ENCODE measurements at regions not wholly inside any gene's neighbourhood (a gene's known extent, or its start where the extent isn't known, plus 50 kb on each side); places are given as distances from the start of the nearest gene placed in this dataset.

GRCh38 chr5:40384782-40385390 lies 294.8 kb upstream of the PTGER4 start:
- peak; percentile 91 for DNase-seq

DNA sequence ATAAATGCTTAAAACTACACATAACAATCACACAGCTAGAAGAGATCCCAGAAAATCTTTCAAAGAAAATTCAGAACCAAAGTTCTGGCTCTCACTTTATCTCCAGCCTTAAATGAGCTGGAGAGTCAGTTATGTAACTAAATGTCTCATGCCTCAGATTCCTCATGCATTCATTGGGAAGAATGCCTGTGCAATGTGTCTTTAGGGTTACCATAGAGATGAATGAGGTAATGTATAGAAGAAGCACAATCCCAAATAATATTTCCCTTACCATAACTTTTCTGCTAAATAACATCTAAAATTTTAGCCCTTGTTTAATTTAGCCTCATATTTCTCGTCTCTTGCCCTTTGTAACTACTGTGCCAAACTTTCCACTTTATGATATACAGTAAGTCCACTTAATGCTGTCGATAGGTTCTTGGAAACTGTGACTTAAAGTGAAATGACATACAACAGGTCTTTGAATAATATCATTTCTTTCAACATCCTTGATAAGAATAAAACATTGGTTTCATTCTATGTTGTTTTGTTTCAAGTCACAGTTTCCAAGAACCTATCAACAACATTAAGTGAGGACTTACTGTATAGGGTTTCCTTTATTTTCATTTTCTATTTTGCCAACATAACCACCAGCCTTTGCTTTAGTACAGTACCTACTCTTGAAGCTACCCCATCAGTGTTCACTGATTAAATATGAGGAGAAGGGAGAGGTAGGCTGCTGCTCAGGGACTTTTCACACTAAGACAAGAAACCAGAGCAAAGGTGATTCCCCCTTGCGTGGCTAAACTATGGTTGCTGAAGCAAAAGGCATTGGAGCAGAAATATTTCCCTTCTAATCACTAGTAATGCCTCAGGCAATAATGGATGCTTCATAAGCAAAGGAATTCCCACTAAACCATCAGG lies 295.7 kb upstream of the PTGER4 start:
- DNase-seq, result peak; percentile 69

DNA sequence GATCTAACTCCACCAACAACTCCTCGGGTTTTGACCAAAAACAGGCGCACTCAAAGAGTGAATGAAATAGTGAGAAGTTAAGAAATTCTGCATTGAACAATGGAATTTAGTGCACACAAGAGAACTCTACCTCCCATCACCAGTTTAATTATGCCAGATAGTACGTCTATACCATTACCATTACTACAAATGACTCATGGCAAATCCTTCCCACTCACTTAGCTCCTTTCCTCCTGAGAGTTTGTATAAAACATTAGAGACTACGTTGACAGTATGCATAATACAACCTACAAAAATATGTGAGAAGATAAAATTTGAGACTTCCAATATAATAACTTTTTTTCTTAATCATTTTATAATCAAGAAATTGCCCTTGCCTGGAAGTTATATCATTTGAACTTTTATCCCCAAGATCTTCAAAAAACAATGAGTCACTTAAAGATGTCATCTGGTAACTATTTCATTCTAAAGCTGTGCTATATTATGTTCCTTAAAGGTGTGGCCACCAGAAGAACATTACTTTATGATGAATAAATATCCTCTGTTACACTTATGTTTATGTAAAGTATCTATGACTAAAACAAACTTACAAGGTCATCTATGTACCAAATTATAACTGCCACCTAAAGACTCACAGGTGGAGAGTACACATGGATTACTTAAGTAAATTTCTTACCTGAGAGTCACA lies 297.9 kb upstream of the PTGER4 start:
- no peak for DNase-seq

- no peak for DNase-seq
Observed at GRCh38 chr5:40381016-40381415, 298.7 kb upstream of the PTGER4 start.

GRCh38 chr5:40378396-40379177 lies 301.1 kb upstream of the PTGER4 start:
- peak; percentile 50 for DNase-seq

DNA sequence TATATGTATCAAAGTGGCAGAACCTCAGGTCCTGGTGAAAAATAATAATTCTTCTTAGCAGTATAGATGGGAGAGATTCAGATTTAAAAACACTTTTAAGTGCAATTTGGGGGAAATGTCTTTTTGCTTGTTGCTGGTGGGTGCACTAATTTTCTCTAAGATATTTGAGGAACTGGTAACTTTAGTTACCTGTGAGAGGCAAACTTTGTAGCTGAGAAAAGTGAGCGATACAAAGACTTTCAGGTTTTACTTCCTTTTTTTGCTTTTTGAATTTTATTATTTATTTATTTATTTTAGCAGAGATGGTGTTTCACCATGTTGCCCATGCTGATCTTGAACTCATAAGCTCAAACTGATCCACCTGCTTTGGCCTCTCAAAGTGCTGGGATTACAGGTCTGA lies 303.1 kb upstream of the PTGER4 start:
- no peak for DNase-seq

GRCh38 chr5:40374853-40375252 lies 304.9 kb upstream of the PTGER4 start:
- DNase-seq, result no peak

DNA sequence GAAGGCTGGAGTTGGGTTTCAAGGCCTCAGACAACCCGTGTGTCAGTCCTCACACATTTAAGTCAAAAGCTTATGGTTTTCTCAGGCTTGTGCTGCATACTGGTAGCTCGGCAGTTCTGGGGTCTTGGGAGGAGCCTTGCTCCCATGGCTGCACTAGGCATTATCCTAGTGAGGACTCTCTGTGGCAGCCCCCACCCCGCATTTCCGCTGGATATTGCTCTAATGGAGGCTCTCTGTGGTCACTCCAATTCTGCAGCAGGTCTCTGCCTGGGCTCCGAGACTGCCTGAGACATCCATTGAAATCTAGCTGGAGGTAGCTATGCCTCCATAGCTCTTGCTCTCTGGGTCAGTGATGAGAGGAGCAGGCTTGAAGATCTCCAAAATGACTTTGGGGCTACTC lies 311.5 kb upstream of the PTGER4 start:
- no peak for DNase-seq

DNA sequence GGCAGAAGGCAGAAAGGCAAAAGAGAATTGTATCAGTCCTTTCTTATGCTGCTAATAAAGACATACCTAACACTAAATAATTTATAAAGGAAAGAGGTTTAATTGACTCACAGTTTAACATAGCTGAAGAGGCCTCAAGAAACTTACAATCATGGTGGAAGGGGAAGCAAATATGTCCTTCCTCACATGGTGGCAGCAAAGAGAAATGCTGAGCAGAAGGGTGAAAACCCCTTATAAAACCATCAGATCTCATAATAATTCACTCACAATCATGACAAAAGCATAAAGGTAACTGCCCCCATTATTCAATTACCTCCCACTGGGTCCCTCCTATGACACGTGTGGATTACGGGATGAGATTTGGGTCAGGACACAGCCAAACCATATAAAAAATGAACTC lies 312.5 kb upstream of the PTGER4 start:
- DNase-seq, result peak; percentile 15

- peak; percentile 81 for DNase-seq
Observed at GRCh38 chr5:40365342-40366330, 314.1 kb upstream of the PTGER4 start.

DNA sequence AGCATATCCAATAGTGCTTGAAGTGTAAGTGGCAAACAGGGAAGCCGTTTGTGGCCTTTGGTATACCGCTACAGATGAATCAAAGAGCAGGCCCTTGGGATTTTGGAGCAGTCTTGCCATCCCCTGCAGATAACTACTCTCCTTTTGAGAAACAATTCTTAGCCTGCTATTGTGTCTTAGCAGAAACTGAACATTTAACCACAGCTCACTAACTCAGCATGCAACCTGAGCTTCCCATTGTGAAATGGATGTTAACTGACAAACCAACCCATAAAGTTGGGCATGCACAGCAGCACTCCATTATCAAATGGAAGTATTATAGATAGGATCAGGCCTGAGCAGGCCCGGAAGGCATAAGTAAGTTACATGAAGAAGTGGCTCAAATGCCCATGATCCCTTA lies 315.3 kb upstream of the PTGER4 start:
- DNase-seq, result no peak

DNA sequence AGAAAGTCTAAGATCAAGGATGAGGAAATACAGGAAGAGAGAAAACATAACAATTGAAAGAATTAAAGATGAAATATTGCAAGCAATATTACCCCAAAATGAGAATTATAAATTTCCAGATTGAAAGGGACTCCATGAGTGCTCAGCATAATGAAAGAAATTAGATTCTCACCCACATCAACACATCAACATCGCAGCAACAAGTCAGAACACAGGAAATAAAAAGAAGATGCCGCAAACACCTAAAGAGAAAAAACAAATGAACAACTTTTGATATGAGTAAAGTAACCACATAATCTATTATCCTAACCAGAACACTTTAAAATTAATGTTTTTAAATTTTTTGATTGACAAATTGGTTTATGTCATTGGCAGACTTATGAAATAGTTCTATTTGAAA lies 318.3 kb upstream of the PTGER4 start:
- DNase-seq, result no peak

GRCh38 chr5:40360685-40361084 lies 319.0 kb upstream of the PTGER4 start:
- no peak for DNase-seq

- DNase-seq, result no peak
Observed at GRCh38 chr5:40359832-40360231, 319.9 kb upstream of the PTGER4 start.

GRCh38 chr5:40359093-40359492 lies 320.6 kb upstream of the PTGER4 start:
- no peak for DNase-seq

DNA sequence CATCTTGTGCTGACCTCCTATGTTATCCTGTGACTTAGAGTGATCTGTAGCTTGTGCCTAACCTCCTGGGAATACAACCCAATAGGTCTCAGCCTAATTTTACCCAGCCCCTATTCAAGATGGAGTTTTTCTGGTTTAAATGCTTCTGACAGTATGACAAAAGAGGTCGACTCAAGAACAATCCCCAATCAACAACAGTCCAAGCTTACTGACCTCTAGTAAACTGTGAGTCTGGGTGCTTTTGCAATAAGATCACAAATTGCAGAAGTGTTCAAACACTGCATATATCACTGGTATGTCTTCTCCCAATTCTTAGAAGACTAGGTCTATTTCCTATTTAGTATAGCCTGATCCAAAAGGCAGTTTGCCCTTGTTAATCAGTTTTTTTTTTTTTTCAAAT lies 323.5 kb upstream of the PTGER4 start:
- DNase-seq, result peak; percentile 93

- DNase-seq, result peak; percentile 83
Observed at GRCh38 chr5:40355846-40356245, 323.9 kb upstream of the PTGER4 start.

DNA sequence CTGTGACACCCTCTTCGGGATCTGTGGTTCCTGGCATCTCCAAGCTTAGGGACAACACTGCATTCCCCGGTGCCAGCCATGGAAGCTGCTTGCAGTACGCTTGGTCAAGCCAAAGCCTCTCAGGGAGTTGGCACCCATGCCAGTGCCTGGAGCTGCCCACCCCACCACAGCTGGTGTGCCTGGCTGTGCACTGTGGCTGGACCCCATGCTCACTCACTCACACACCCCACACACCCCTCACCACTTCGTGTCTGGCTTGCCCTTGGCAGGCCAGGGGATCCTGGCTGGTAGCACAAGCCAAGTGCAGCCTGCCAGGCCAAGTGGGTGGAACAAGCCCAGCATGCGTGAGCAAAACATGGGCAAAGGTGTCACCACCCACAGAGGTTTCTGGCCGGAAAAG lies 324.5 kb upstream of the PTGER4 start:
- DNase-seq, result no peak

DNA sequence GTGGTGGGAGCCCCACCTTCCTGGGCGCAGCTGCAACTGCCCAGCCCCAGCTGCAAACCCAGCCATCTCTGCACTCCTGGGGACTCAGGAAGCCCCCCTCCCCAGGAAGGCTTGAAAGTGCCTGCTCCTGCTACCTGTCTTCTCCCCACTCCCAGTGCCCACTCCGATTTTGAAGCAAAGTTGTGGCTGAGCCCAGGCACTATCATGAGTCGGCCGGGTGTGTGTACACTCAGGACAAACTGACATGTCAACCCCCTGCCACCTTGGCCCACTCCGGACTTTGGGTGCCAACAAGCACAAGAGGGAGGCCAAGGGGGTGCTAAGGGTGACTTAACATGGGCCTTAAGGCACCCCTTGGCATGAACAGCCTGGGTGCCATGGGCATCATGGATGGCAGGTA lies 325.5 kb upstream of the PTGER4 start:
- DNase-seq, result no peak

GRCh38 chr5:40353442-40353841 lies 326.3 kb upstream of the PTGER4 start:
- DNase-seq, result no peak

DNA sequence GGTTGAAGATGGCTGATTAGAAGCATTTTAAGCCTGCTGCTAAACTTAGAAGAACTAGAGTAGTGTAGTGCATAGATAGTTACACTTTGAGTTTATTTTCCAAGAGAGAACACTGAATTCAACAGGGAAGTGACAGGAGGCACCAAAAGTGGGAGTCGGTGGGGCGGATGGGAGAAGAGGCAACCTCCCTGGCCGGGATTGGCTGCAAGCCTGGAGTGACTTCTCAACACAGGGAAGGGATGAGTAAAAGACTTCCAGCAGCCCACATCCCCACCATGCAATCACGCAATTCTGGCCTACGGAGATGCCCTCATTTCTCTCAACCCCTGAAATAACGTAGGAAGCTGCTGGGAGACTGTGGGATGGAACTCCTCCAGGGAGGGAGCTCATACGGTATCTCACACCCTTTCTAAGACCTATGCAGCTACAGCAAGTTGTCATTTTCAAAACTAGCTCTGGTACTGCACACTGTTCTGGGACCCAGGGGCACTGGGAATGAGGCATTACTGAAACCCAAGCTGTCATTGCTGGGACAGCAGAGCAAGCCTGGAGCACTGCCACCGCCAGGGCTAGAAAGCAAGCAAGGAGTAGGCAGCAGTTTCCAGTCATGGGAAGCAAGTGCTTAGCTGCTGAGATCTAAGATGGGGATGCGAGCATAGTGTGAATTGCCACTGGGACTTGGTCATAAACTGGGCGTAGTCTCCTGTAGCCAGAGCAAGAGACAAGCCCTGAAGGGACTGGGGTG lies 331.6 kb upstream of the PTGER4 start:
- DNase-seq, result no peak
